RWPE1 (cell line): ENCODE measurements at regions not wholly inside any gene's neighbourhood (a gene's known extent, or its start where the extent isn't known, plus 50 kb on each side); places are given as distances from the start of the nearest gene placed in this dataset.

ENCODE experiments used
- CTCF ChIA-PET: fragments of 350-600 bp; sonication (Branson Sonifier 250); formaldehyde crosslinking; extraction: SDS; loops from one replicate; lab custom pipeline; 2021; lab: Yijun Ruan, JAX
- POLR2A ChIA-PET: fragments of 400-600 bp; formaldehyde crosslinking; extraction: SDS; loops from one replicate; lab custom pipeline; 2020; ENCODE audit warnings: antibody characterized with exemption; ENCODE audit not compliant: low non-redundant PET; lab: Yijun Ruan, JAX
- DNase-seq: peaks from one replicate; pipeline ENCODE4 v3.0.0; 2012; ENCODE audit warnings: low spot score
- H3K27ac ChIP-seq: fragments of 450-650 bp; 2 replicates; pipeline ENCODE4 v1.5.1; 2017
- TF ChIP-seq, protein P1 (sequence below): fragments of 450-650 bp; conservative IDR thresholded peaks from 2 replicates; pipeline ENCODE4 v1.5.1; 2017; ENCODE audit warnings: low read depth, mild to moderate bottlenecking

DNA sequence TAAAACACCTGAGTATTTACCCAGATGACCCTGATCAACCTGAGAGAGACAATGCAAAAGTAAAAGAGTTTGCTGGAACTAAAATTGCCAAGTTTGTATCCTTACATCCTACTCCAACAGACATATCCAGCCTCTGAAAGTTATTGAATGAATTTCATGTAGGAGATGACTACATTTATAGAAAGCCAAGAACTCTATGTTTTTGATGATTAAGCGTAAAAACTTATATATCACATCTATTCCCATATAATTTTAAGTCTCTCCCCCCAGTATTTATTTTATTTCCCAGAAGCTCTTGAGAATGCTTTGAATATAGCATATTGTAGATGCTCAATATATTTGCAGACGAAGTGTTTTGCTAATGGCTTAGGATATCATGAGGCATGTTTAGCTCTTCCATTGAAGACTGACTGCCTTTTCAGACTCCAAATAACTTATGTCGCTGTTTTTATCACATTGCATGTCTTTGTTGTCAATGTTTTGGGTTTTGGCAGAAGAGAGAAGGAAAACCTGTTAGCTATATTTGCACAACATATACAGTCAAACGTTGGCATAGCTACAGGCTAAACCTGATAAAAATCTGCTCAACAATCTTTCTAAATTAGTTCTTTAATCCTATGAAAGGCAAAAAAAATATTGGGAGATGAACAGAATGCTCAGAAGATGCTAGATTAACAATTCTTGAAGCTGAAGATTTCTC is 213.6 kb downstream of the DIO2 start:
- ChIA-PET POLR2A (no interaction called here), CTCF (interaction anchor here (0.6 kb wide), 1 partner anchor 599 kb away, joined by 3 read pairs; no protein-coding TSS in a partner anchor)
- TF ChIP-seq, protein P1, sequence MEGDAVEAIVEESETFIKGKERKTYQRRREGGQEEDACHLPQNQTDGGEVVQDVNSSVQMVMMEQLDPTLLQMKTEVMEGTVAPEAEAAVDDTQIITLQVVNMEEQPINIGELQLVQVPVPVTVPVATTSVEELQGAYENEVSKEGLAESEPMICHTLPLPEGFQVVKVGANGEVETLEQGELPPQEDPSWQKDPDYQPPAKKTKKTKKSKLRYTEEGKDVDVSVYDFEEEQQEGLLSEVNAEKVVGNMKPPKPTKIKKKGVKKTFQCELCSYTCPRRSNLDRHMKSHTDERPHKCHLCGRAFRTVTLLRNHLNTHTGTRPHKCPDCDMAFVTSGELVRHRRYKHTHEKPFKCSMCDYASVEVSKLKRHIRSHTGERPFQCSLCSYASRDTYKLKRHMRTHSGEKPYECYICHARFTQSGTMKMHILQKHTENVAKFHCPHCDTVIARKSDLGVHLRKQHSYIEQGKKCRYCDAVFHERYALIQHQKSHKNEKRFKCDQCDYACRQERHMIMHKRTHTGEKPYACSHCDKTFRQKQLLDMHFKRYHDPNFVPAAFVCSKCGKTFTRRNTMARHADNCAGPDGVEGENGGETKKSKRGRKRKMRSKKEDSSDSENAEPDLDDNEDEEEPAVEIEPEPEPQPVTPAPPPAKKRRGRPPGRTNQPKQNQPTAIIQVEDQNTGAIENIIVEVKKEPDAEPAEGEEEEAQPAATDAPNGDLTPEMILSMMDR = no peak
- no peak for DNase-seq
- no peak overlapping the region for H3K27ac ChIP-seq

DNA sequence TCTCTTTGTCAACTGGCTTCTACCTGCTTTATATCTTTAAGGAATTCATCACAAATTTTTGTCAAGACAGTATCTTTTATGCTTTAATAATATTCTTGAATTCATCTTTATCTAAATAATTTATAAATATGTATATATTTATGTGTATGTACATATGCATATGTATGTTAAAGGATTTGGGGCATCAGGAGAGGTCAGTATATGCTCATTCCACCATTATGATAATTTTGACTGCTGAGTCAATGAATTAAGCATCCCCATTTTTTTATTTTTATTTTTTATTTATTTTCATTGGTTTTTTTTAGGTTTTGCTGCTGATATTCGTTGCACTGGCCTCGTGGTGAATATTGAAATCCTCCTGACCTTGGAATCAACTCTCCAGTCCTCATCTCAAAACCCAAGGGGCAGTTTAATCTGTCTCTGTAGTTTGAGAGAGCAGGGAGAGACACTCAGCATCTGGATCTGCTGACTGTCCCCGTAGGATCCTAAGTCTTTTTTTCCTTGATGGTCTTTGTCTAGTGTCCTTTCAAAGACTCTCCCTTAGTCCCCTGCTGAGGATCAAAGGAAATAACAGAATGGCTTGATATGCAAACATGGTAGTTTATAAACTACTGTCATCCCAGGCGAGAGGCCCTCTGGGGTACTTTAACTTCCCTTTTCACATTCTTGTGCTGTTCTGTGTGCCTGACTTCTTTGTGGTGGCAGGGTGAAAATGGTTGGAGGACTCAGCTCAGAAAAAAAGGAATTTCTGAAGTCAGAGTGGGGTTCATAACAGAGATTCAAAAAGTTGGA is 218.7 kb downstream of the DIO2 start:
- TF ChIP-seq, protein P1 = no peak
- no peak for DNase-seq
- H3K27ac ChIP-seq = no peak overlapping the region
- ChIA-PET CTCF (no interaction called here), POLR2A (no interaction called here)

DNA sequence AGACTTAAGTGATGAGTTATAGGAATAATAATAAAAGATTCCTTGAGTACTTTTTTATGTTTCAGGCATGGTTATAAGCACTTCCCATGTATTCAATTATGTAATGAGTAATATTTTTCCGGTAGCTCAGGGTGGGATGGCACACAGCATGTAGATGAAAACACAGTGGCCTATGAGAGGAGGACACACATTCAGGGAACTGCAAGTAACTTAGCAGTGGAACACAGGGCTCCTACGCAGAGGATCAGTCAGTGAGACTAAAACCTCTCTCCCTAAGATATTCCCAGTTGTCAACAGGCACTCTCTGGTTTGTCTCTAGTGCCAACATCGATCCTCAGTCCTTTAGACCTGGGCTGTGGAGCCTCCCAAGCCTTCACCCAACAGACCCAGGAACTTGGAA is 219.4 kb downstream of the DIO2 start:
- TF ChIP-seq, protein P1 = no peak
- CTCF ChIA-PET = no interaction called here
- DNase-seq = no peak
- POLR2A ChIA-PET = no interaction called here
- H3K27ac ChIP-seq = no peak overlapping the region

DNA sequence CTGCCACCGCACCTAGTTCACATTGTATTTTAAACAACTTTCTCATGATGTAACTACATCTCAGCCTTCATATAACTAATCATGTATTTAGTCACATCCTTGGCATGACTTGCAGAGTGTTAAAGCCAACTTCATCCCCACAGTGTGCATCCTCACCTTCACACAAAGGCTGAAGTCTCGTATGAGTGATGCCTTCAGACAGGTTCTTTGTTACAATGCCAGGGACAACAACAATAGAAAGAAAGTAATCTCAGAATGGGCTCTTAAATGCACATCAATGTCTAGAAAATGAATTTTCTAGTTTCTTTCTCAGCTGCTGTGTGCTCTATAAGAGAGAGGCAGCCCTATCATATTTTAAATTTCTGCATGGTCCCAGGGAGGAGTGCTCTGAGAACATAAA is 221.3 kb downstream of the DIO2 start:
- POLR2A ChIA-PET = no interaction called here
- no peak overlapping the region for H3K27ac ChIP-seq
- TF ChIP-seq, protein P1 = no peak
- DNase-seq = no peak
- CTCF ChIA-PET = no interaction called here

DNA sequence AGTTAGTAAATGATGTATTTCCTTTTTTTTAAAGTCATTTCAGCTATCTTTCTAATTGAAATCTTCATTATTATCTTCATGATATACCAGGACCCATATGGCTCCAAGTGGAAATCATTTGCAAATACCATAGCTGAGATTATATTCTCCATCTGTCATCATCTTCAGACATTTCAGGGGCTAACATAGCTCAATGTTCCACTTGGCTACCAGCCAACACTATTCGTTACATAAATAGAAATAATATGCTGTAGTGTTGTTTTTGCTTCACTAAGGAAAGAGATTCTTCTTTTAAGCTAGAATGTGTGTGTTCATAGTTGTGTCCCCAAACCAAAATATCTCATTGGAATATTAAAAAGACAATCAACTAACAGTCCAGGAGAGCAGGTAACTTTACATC is 225.1 kb downstream of the DIO2 start:
- ChIA-PET CTCF (no interaction called here), POLR2A (no interaction called here)
- TF ChIP-seq, protein P1 = no peak

DNA sequence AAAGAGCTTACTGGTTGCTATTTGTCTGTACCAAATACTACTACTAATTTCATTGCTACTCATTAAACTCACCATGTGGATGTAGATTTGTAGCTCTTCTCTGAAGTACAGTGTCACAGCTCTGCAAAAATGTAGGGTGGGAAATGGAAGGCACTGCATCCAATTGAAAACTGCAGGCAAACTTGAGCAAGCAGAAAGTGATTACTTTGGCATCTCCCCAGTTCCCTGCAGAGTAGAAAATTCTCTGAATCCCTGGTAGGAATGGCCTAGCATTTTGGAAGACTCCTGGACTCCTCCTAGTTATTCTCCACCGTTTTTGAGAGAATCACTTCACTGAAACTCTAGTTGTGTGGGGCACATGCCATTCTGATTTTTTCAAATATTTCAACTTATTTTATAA is 239.1 kb downstream of the DIO2 start:
- ChIA-PET POLR2A (no interaction called here), CTCF (interaction anchor here (0.7 kb wide), 1 partner anchor 157 kb away, joined by 6 read pairs; no protein-coding TSS in a partner anchor)

More for the DNA sequence above, 225.1 kb downstream of the DIO2 start:
- no peak overlapping the region for H3K27ac ChIP-seq
- no peak for DNase-seq

More for the DNA sequence above, 239.1 kb downstream of the DIO2 start:
- TF ChIP-seq, protein P1 = no peak
- DNase-seq = no peak
- H3K27ac ChIP-seq = no peak overlapping the region
